A549 (cell line): ENCODE measurements at regions not wholly inside any gene's neighbourhood (a gene's known extent, or its start where the extent isn't known, plus 50 kb on each side); places are given as distances from the start of the nearest gene placed in this dataset.
"Not testable (repeated sequence)": the region's sequence is repeated elsewhere in the genome, so short reads cannot be mapped to it uniquely, and the experiment has no call there.

Source experiments
- ATAC-seq, 2 experiments: fragments of 200-7000 bp in 1 of 2; fragments of >200 bp in 1 of 2; cut with Nextera tagmentation in 1 of 2; cut with Tn5 transposase in 1 of 2; 3 replicates each; pipeline versions ENCODE4 v1.8.0 to v1.9.1; 2018 to 2020; ENCODE audit warnings: mild to moderate bottlenecking in 1 of 2, moderate library complexity in 1 of 2
- CTCF ChIA-PET: fragments of 300-600 bp; sonication (Branson Sonifier 250); formaldehyde crosslinking; extraction: SDS; loops from one replicate; lab custom pipeline; 2021; ENCODE audit warnings: antibody characterized with exemption, inconsistent platforms; lab: Yijun Ruan, JAX
- POLR2A ChIA-PET: fragments of 350-600 bp; formaldehyde crosslinking; extraction: SDS; loops from one replicate; lab custom pipeline; 2021; ENCODE audit warnings: antibody characterized with exemption, inconsistent platforms; lab: Yijun Ruan, JAX
- DNase-seq, 2 experiments: peaks; one replicate each; pipeline versions ENCODE4 v3.0.0 to v3.0.0-alpha.2; 2011 to 2016; ENCODE audit warnings: low read depth in 1 of 2, low spot score in 1 of 2
- FAIRE-seq: peaks from 2 replicates; lab custom pipeline; 2011; peaks lifted over from hg19 to GRCh38; lab: Jason Lieb, UNC
- H3K27ac ChIP-seq, 2 experiments: fragments of >200 bp; sonication (Bioruptor Twin); formaldehyde crosslinking; 3 replicates each; pipeline ENCODE4 v1.5.1; 2016 to 2017
- H3K4me1 ChIP-seq: fragments of >200 bp; sonication (Bioruptor Twin); formaldehyde crosslinking; 3 replicates; pipeline ENCODE4 v1.6.1; 2016
- H3K4me2 ChIP-seq: fragments of >200 bp; sonication (Bioruptor Twin); formaldehyde crosslinking; 3 replicates; pipeline ENCODE4 v1.6.1; 2016
- H3K4me3 ChIP-seq: fragments of >200 bp; sonication (Bioruptor Twin); formaldehyde crosslinking; 3 replicates; pipeline ENCODE4 v1.5.1; 2016
- H3K9me3 ChIP-seq: fragments of >200 bp; sonication (Bioruptor Twin); formaldehyde crosslinking; 3 replicates; pipeline ENCODE4 v1.6.1; 2016
- CBX2 ChIP-seq: fragments of 200-600 bp; sonication (generic); IDR thresholded peaks from 2 replicates; pipeline ENCODE4 v1.6.1; 2016; ENCODE audit warnings: low read depth, mild to moderate bottlenecking, borderline replicate concordance
- CBX8 ChIP-seq: fragments of 200-600 bp; sonication (generic); IDR thresholded peaks from 2 replicates; pipeline ENCODE4 v1.6.1; 2016
- EHF ChIP-seq: fragments of 250-450 bp; sonication (Bioruptor Pico); IDR thresholded peaks from 2 replicates; pipeline ENCODE4 v1.5.0; 2020; ENCODE audit warnings: mild to moderate bottlenecking
- FOSB ChIP-seq: fragments of 250-450 bp; sonication (Bioruptor Pico); IDR thresholded peaks from 2 replicates; pipeline ENCODE4 v1.5.0; 2020; ENCODE audit warnings: mild to moderate bottlenecking, moderate library complexity
- FOXS1 ChIP-seq: fragments of 250-450 bp; sonication (Bioruptor Pico); IDR thresholded peaks from 2 replicates; pipeline ENCODE4 v1.5.0; 2020; ENCODE audit warnings: mild to moderate bottlenecking, moderate library complexity
- HEYL ChIP-seq: fragments of 250-450 bp; sonication (Bioruptor Pico); IDR thresholded peaks from 2 replicates; pipeline ENCODE4 v1.8.0; 2021; ENCODE audit warnings: mild to moderate bottlenecking, moderate library complexity
- HOXA7 ChIP-seq: fragments of 250-450 bp; sonication (Bioruptor Pico); IDR thresholded peaks from 2 replicates; pipeline ENCODE4 v1.5.0; 2020; ENCODE audit warnings: mild to moderate bottlenecking, moderate library complexity
- HOXB13 ChIP-seq: fragments of 250-450 bp; sonication (Bioruptor Pico); IDR thresholded peaks from 2 replicates; pipeline ENCODE4 v1.5.0; 2020; ENCODE audit warnings: low read depth, mild to moderate bottlenecking, moderate library complexity
- HOXB5 ChIP-seq: fragments of 250-450 bp; sonication (Bioruptor Pico); IDR thresholded peaks from 2 replicates; pipeline ENCODE4 v1.5.0; 2020; ENCODE audit warnings: mild to moderate bottlenecking, moderate library complexity
- JUN ChIP-seq, 2 experiments: fragments of >200 bp; sonication (Bioruptor Twin); formaldehyde crosslinking; IDR thresholded peaks; 2 replicates in 1 of 2; 3 replicates in 1 of 2; pipeline ENCODE4 v1.6.1; 2016 to 2017
- KDM1A ChIP-seq: fragments of 200-600 bp; sonication (generic); IDR thresholded peaks from 2 replicates; pipeline ENCODE4 v1.6.1; 2016; ENCODE audit warnings: low read depth, mild to moderate bottlenecking
- MAZ ChIP-seq: fragments of 150-350 bp; IDR thresholded peaks from 2 replicates; pipeline ENCODE4 v1.6.1; 2014; ENCODE audit warnings: antibody characterized with exemption, low read depth, low read length, borderline replicate concordance
- NFE2L2 ChIP-seq: fragments of 150-350 bp; conservative IDR thresholded peaks from 2 replicates; pipeline ENCODE4 v1.6.1; 2014; ENCODE audit warnings: low read length
- NPAS2 ChIP-seq: fragments of 250-450 bp; sonication (Bioruptor Pico); IDR thresholded peaks from 2 replicates; pipeline ENCODE4 v1.8.0; 2022; ENCODE audit warnings: mild to moderate bottlenecking, moderate library complexity, borderline replicate concordance
- PHF8 ChIP-seq: fragments of 200-600 bp; sonication (generic); IDR thresholded peaks from 2 replicates; pipeline ENCODE4 v1.6.1; 2016; ENCODE audit warnings: low read depth, mild to moderate bottlenecking, antibody characterized with exemption, moderate library complexity, borderline replicate concordance
- POLR2AphosphoS2 ChIP-seq: conservative IDR thresholded peaks from 2 replicates; pipeline ENCODE4 v1.6.1; 2012; ENCODE audit warnings: low read length, improper control_type of control experiment, inconsistent platforms
- RCOR1 ChIP-seq: fragments of 150-350 bp; IDR thresholded peaks from 2 replicates; pipeline ENCODE4 v1.6.1; 2014; ENCODE audit warnings: antibody characterized with exemption, low read length, low read depth
- RFX5 ChIP-seq: fragments of 450-650 bp; IDR thresholded peaks from 2 replicates; pipeline ENCODE4 v1.7.1; 2014; ENCODE audit warnings: antibody characterized with exemption, mild to moderate bottlenecking, moderate library complexity
- RNF2 ChIP-seq: fragments of 200-600 bp; sonication (generic); IDR thresholded peaks from 2 replicates; pipeline ENCODE4 v1.6.1; 2016; ENCODE audit warnings: low read depth, mild to moderate bottlenecking, antibody characterized with exemption, moderate library complexity, borderline replicate concordance
- SREBF2 ChIP-seq: fragments of 450-650 bp; IDR thresholded peaks from 2 replicates; pipeline ENCODE4 v1.6.1; 2014; ENCODE audit warnings: mild to moderate bottlenecking, moderate library complexity
- ZC3H11A ChIP-seq: fragments of 450-650 bp; IDR thresholded peaks from 2 replicates; pipeline ENCODE4 v1.6.1; 2014; ENCODE audit warnings: antibody characterized with exemption, mild to moderate bottlenecking
- ZNF302 ChIP-seq: fragments of 250-450 bp; sonication (Bioruptor Pico); IDR thresholded peaks from 2 replicates; pipeline ENCODE4 v1.9.0; 2021; ENCODE audit warnings: inconsistent platforms, mild to moderate bottlenecking, moderate library complexity
- WGBS: methylation state at CpG from one replicate; pipeline ENCODE4 v1.1.6; 2017; ENCODE audit errors: missing lambda C conversion rate; 5-methylcytosine and 5-hydroxymethylcytosine counted together
- TF ChIP-seq, protein P1 (sequence below): fragments of >200 bp; sonication (Bioruptor Twin); formaldehyde crosslinking; IDR thresholded peaks from 3 replicates; pipeline ENCODE4 v1.6.1; 2016
- TF ChIP-seq, protein P2 (sequence below): IDR thresholded peaks from 2 replicates; pipeline ENCODE4 v1.6.1; 2012; ENCODE audit warnings: low read depth, borderline replicate concordance
- TF ChIP-seq, protein P3 (sequence below): fragments of 250-450 bp; sonication (Bioruptor Pico); IDR thresholded peaks from 2 replicates; pipeline ENCODE4 v1.5.0; 2020; ENCODE audit warnings: low read depth, mild to moderate bottlenecking, moderate library complexity
- TF ChIP-seq, protein P4 (sequence below): IDR thresholded peaks from 2 replicates; pipeline ENCODE4 v1.6.1; 2012

DNA sequence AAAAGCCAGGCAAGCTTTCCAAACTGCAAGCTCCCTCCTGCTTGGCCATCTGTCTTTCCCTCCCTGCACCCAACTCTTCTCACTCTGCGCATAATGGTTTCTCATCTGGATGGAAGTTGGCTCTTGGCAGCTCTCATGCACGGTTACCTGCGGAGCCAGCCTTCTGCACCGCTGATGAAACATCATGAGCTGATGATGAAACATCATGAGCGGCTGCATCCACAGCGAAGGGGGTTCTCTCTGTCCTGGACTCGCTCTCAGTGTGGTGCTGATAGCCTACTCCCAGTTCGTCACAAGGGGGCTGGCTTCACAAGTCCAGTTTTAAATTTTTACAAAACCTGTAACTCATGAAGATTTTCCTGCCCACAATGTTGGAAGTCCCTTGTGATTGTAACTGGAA lies 457.5 kb downstream of the ACTR3B start:
- WGBS: 30% methylated on average over 8 of the region's 8 CpGs
- FAIRE-seq: no peak
- no peak for DNase-seq
- H3K27ac ChIP-seq: no peak overlapping the region
- POLR2A ChIA-PET: no interaction called here
- no peaks in the 10 kb centered on the region for H3K9me3 ChIP-seq
- no peak overlapping the region for H3K4me3 ChIP-seq
- H3K4me1 ChIP-seq: no peaks in the 10 kb centered on the region
- ATAC-seq: no peak
- no peak overlapping the region for H3K4me2 ChIP-seq
- CTCF ChIA-PET: no interaction called here
- TF ChIP-seq, protein P1, sequence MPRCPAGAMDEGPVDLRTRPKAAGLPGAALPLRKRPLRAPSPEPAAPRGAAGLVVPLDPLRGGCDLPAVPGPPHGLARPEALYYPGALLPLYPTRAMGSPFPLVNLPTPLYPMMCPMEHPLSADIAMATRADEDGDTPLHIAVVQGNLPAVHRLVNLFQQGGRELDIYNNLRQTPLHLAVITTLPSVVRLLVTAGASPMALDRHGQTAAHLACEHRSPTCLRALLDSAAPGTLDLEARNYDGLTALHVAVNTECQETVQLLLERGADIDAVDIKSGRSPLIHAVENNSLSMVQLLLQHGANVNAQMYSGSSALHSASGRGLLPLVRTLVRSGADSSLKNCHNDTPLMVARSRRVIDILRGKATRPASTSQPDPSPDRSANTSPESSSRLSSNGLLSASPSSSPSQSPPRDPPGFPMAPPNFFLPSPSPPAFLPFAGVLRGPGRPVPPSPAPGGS: no peak
- no peak for TF ChIP-seq HOXB5 (CRISPR knock-in tag)
- TF ChIP-seq, all 56 proteins: peak for 0

DNA sequence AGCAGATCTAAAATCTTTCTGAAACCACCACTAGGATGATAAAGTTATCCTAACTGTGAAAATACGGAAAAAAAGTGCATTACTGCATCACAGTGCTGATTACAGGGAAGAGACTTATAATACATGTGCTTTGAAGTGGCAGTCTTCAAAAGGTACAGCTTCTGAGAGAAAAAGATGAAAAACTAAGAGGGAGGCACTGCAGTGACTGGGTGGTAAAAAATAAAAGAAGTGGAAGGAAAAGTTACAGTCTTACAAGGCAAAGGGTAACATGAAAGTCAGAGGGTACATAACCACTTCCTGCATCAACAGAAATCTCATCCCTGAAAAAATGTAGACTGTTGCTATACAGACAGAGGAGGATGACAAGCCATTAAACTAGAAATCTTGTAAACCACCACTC lies 465.3 kb downstream of the ACTR3B start:
- no peak for DNase-seq
- TF ChIP-seq ZC3H11A (no peak), FOXS1 (CRISPR knock-in tag) (no peak), POLR2AphosphoS2 (no peak), RNF2 (no peak), HEYL (CRISPR knock-in tag) (no peak), RCOR1 (no peak), EHF (CRISPR knock-in tag) (no peak), NFE2L2 (no peak)
- TF ChIP-seq, protein P2, sequence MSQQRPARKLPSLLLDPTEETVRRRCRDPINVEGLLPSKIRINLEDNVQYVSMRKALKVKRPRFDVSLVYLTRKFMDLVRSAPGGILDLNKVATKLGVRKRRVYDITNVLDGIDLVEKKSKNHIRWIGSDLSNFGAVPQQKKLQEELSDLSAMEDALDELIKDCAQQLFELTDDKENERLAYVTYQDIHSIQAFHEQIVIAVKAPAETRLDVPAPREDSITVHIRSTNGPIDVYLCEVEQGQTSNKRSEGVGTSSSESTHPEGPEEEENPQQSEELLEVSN: no peak
- TF ChIP-seq, protein P3, sequence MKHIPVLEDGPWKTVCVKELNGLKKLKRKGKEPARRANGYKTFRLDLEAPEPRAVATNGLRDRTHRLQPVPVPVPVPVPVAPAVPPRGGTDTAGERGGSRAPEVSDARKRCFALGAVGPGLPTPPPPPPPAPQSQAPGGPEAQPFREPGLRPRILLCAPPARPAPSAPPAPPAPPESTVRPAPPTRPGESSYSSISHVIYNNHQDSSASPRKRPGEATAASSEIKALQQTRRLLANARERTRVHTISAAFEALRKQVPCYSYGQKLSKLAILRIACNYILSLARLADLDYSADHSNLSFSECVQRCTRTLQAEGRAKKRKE (CRISPR knock-in tag): no peak
- TF ChIP-seq, protein P4, sequence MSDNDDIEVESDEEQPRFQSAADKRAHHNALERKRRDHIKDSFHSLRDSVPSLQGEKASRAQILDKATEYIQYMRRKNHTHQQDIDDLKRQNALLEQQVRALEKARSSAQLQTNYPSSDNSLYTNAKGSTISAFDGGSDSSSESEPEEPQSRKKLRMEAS: no peak
- TF ChIP-seq, all 56 proteins: peak for 0
- FAIRE-seq (no peak), ATAC-seq (no peak)
- ChIA-PET CTCF (no interaction called here), POLR2A (no interaction called here)
- Histone ChIP-seq H3K4me3 (no peak overlapping the region), H3K9me3 (no peaks in the 10 kb centered on the region), H3K4me2 (no peak overlapping the region), H3K4me1 (no peaks in the 10 kb centered on the region), H3K27ac (no peak overlapping the region)
- whole genome bisulfite sequencing: 0% methylated on average over 1 of the region's 1 CpG

DNA sequence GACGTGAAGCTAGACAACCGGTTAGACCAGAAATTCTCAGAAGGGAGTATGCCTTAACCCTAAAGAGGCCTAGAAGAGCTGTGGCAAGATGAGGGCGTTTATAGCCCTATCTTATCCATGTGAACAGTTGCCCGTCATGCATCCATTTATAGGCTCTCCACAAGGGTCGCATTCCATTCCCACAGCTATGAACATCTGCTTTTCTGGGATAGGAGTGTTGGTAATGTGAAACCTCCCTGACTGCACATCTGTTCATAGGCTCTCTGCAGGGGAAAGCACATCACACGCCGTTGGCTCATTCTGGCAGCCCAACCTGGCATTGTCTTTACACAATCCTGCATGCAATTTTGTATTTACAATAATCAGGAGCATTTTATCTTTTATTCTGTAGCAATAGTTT lies 485.6 kb downstream of the ACTR3B start:
- H3K4me3 ChIP-seq, H3K27ac ChIP-seq, ATAC-seq, CTCF ChIA-PET, POLR2A ChIA-PET, H3K4me1 ChIP-seq, H3K4me2 ChIP-seq, FAIRE-seq, DNase-seq, H3K9me3 ChIP-seq: not testable (repeated sequence)
- WGBS: 5% methylated on average over 7 of the region's 7 CpGs

DNA sequence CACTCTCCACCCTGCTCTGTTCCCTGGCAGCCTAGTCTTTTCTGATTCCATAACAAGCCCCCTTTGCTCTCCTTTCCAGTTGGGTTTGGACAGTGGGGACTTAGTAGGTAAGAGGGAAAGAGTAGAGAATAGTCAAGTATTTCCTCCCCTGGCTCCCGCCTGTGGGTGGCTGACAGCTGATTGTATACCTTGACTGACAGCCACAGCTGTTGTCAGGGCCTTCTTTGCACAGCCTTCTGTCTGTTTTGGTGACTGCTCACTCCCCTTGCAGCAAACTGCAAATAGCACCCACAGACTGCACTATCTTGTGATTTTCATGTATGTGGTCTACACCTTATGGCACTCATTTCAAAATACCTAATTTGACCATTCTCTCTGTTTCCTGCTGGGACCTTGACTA lies 486.3 kb downstream of the ACTR3B start:
- CTCF ChIA-PET: no interaction called here
- ATAC-seq: no peak
- 0% methylated on average over 1 of the region's 1 CpG for WGBS

More for the DNA sequence above, 486.3 kb downstream of the ACTR3B start:
- FAIRE-seq (no peak), DNase-seq (no peak)
- POLR2A ChIA-PET: no interaction called here
- Histone ChIP-seq H3K4me3 (no peak overlapping the region), H3K27ac (no peak overlapping the region), H3K4me1 (no peaks in the 10 kb centered on the region), H3K4me2 (no peak overlapping the region), H3K9me3 (no peaks in the 10 kb centered on the region)
- TF ChIP-seq PHF8 (no peak), JUN (IDR thresholded peaks at IDR 0.05) (no peak), HOXB13 (CRISPR knock-in tag) (no peak), CBX8 (no peak), FOSB (CRISPR knock-in tag) (no peak), HEYL (CRISPR knock-in tag) (no peak), MAZ (no peak), ZNF302 (CRISPR knock-in tag) (no peak), HOXA7 (CRISPR knock-in tag) (no peak), CBX2 (no peak), RFX5 (no peak), HOXB5 (CRISPR knock-in tag) (no peak), RNF2 (no peak), KDM1A (no peak), NPAS2 (CRISPR knock-in tag) (no peak), ZC3H11A (no peak), SREBF2 (no peak)
- TF ChIP-seq, protein P3 (CRISPR knock-in tag): no peak
